ENCODE measurements at regions not wholly inside any gene's neighbourhood (a gene's known extent, or its start where the extent isn't known, plus 50 kb on each side); places are given as distances from the start of the nearest gene placed in this dataset.

GRCh38 chr2:107255744-107256143 lies 369.8 kb upstream of the ST6GAL2 start:
- no peaks in the 10 kb centered on the region for H3K36me3 Mint-ChIP-seq (ENCODE audit: insufficient read depth, unreplicated experiment)
- no peak overlapping the region for H3K4me3 Mint-ChIP-seq (ENCODE audit: unreplicated experiment)
- no peak for DNase-seq
- intact Hi-C loops (cut with micrococcal nuclease; ENCODE audit: unreplicated experiment), result no loop called here
- ChIA-PET CTCF (no interaction called here), POLR2A (no interaction called here)
- no peaks in the 10 kb centered on the region for H3K9me3 Mint-ChIP-seq (ENCODE audit: unreplicated experiment)
- no peaks in the 10 kb centered on the region for H3K4me1 Mint-ChIP-seq (ENCODE audit: low read depth, unreplicated experiment)
- BruUV-seq (replicated peaks), result no TSS peak
- no peaks in the 10 kb centered on the region for H3K27me3 ChIP-seq (replicated peaks; ENCODE audit: control insufficient read depth, insufficient read depth, low read length)
- H3K36me3 ChIP-seq (ENCODE audit: control insufficient read depth, insufficient read depth, low read length), result no peaks in the 10 kb centered on the region
- peaks cover 8% of the 10 kb centered on the region for H3K27me3 Mint-ChIP-seq (ENCODE audit: insufficient read depth, unreplicated experiment)
- no peak overlapping the region for H3K27ac Mint-ChIP-seq (ENCODE audit: unreplicated experiment)
- no peak overlapping the region for H3K4me3 ChIP-seq (ENCODE audit: low read depth, low read length)
- H3K4me1 ChIP-seq, result no peaks in the 10 kb centered on the region
- no peak for TF ChIP-seq CTCF (IDR thresholded peaks at IDR 0.05; ENCODE audit: insufficient read depth in 1 of 2, low read depth in 1 of 2, low read length in 1 of 2, severe bottlenecking in 1 of 2, unreplicated experiment in 1 of 2)
- H3K9me3 ChIP-seq, result no peaks in the 10 kb centered on the region

- H3K9me3 Mint-ChIP-seq (ENCODE audit: unreplicated experiment), result no peaks in the 10 kb centered on the region
Observed at GRCh38 chr2:107258531-107259407, 372.8 kb upstream of the ST6GAL2 start.

More at GRCh38 chr2:107258531-107259407, 372.8 kb upstream of the ST6GAL2 start:
- intact Hi-C loops (cut with micrococcal nuclease; ENCODE audit: unreplicated experiment), result no loop called here
- no peak for TF ChIP-seq CTCF (IDR thresholded peaks at IDR 0.05; ENCODE audit: insufficient read depth in 1 of 2, low read depth in 1 of 2, low read length in 1 of 2, severe bottlenecking in 1 of 2, unreplicated experiment in 1 of 2)
- no peaks in the 10 kb centered on the region for H3K27me3 ChIP-seq (replicated peaks; ENCODE audit: control insufficient read depth, insufficient read depth, low read length)
- no peak for DNase-seq
- Mint-ChIP-seq H3K36me3 (ENCODE audit: insufficient read depth, unreplicated experiment) (no peaks in the 10 kb centered on the region), H3K4me1 (ENCODE audit: low read depth, unreplicated experiment) (no peaks in the 10 kb centered on the region), H3K27me3 (ENCODE audit: insufficient read depth, unreplicated experiment) (peaks cover 6% of the 10 kb centered on the region), H3K4me3 (ENCODE audit: unreplicated experiment) (no peak overlapping the region), H3K27ac (ENCODE audit: unreplicated experiment) (no peak overlapping the region)
- no peaks in the 10 kb centered on the region for H3K4me1 ChIP-seq
- no peak overlapping the region for H3K4me3 ChIP-seq (ENCODE audit: low read depth, low read length)
- no peaks in the 10 kb centered on the region for H3K9me3 ChIP-seq
- BruUV-seq (replicated peaks), result no TSS peak
- ChIA-PET CTCF (no interaction called here), POLR2A (no interaction called here)
- no peaks in the 10 kb centered on the region for H3K36me3 ChIP-seq (ENCODE audit: control insufficient read depth, insufficient read depth, low read length)
